Transverse colon (tissue), 4 donors: ENCODE measurements at regions not wholly inside any gene's neighbourhood (a gene's known extent, or its start where the extent isn't known, plus 50 kb on each side); places are given as distances from the start of the nearest gene placed in this dataset.

Experiments
- DNase-seq: peaks from one replicate; pipeline ENCODE4 v3.0.0-alpha.2; 2019
- H3K27ac ChIP-seq, 4 donors: fragments of 200-600 bp; sonication (generic); 2 replicates each; pipeline ENCODE4 v1.5.1; 2016 to 2018; ENCODE audit warnings: inconsistent platforms in 4 of 4
- H3K27me3 ChIP-seq: fragments of 200-600 bp; sonication (generic); 2 replicates; pipeline ENCODE4 v1.5.1; 2017; ENCODE audit warnings: inconsistent platforms
- H3K36me3 ChIP-seq, 4 donors: fragments of 200-600 bp; sonication (generic); 2 replicates each; pipeline ENCODE4 v1.5.1; 2017 to 2019; ENCODE audit warnings: inconsistent platforms in 4 of 4
- H3K4me1 ChIP-seq, 4 donors: fragments of 200-600 bp; sonication (generic); 2 replicates each; pipeline ENCODE4 v1.5.1; 2017 to 2020; ENCODE audit warnings: inconsistent platforms in 4 of 4
- H3K4me3 ChIP-seq, 4 donors: fragments of 200-600 bp; sonication (generic); 1 replicate in 1 of 4; 2 replicates in 3 of 4; pipeline versions ENCODE4 v1.5.1 to v1.6.1; 2017 to 2019; ENCODE audit warnings: inconsistent platforms in 4 of 4
- H3K9me3 ChIP-seq, 2 donors: fragments of 200-600 bp; sonication (generic); 2 replicates each; pipeline ENCODE4 v1.5.1; 2017 to 2019; ENCODE audit warnings: inconsistent platforms in 2 of 2
- CTCF ChIP-seq, 5 experiments: fragments of 200-600 bp in 3 of 5; fragments of 450-650 bp in 2 of 5; sonication (generic) in 3 of 5; IDR thresholded peaks; 1 replicate in 2 of 5; 2 replicates in 3 of 5; pipeline ENCODE4 v1.5.1; 2016 to 2017; ENCODE audit warnings: antibody characterized with exemption in 5 of 5, inconsistent platforms in 3 of 5, mild to moderate bottlenecking in 2 of 5, moderate library complexity in 1 of 5
- EP300 ChIP-seq: sonication (generic); formaldehyde crosslinking; IDR thresholded peaks from one replicate; pipeline ENCODE4 v1.6.1; 2017; ENCODE audit warnings: antibody characterized with exemption, low read depth
- POLR2A ChIP-seq: fragments of 450-650 bp; IDR thresholded peaks from one replicate; pipeline ENCODE4 v1.6.1; 2016; ENCODE audit warnings: antibody characterized with exemption, mild to moderate bottlenecking, moderate library complexity
- POLR2AphosphoS5 ChIP-seq, 3 donors: sonication (generic); formaldehyde crosslinking; IDR thresholded peaks; one replicate each; pipeline ENCODE4 v1.6.1; 2016; ENCODE audit warnings: antibody characterized with exemption in 3 of 3
- WGBS, 2 donors: methylation state at CpG; one replicate each; pipeline ENCODE4 v1.1.5; 2018; ENCODE audit warnings: low coverage in 1 of 2; 5-methylcytosine and 5-hydroxymethylcytosine counted together
- in situ Hi-C, 4 donors: fragments of 200-750 bp; cut with MboI; loops; one replicate each; pipeline versions ENCODE4 v1.15.0 to v1.15.1; 2017; ENCODE audit warnings: low sequenced_read_pairs in 3 of 4, low pct_ligation_motif_present in 1 of 4, low pct_unique_long_range_greater_than_20kb in 1 of 4
- intact Hi-C: fragments of 100-400 bp; cut with DNase I; formaldehyde crosslinking; loops from one replicate; pipeline ENCODE4 v1.15.1; 2023; ENCODE audit warnings: low total_unique reads

- H3K4me3 ChIP-seq = no peak overlapping the region
- no peaks in the 10 kb centered on the region for H3K27me3 ChIP-seq
- intact Hi-C loops = no loop called here
- H3K27ac ChIP-seq = no peak overlapping the region
- no peaks in the 10 kb centered on the region for H3K36me3 ChIP-seq
- no peak for TF ChIP-seq EP300
- no peak for TF ChIP-seq POLR2AphosphoS5 (IDR thresholded peaks at IDR 0.05)
- TF ChIP-seq POLR2A = no peak
- no peak for TF ChIP-seq CTCF (IDR thresholded peaks at IDR 0.05)
- H3K9me3 ChIP-seq = no peaks in the 10 kb centered on the region
- no peak for DNase-seq
- H3K4me1 ChIP-seq = peaks cover 0 to 8% (median 4%) of the 10 kb centered on the region in 4 donors
- WGBS, 2 donors = 80% methylated on average over 1 to 7 of the region's 7 CpGs
- in situ Hi-C loops = no loop called here
Measured at GRCh38 chr6:1068905-1069304, 243.0 kb upstream of the FOXQ1 start.

GRCh38 chr6:1068068-1068467 lies 243.8 kb upstream of the FOXQ1 start:
- TF ChIP-seq POLR2A (no peak), CTCF (IDR thresholded peaks at IDR 0.05) (no peak), EP300 (no peak), POLR2AphosphoS5 (IDR thresholded peaks at IDR 0.05) (no peak)
- Histone ChIP-seq H3K27me3 (no peaks in the 10 kb centered on the region), H3K36me3 (no peaks in the 10 kb centered on the region), H3K9me3 (no peaks in the 10 kb centered on the region), H3K27ac (no peak overlapping the region), H3K4me1 (peaks cover 0 to 8% (median 4%) of the 10 kb centered on the region in 4 donors), H3K4me3 (no peak overlapping the region)
- intact Hi-C loops = no loop called here
- DNase-seq = no peak
- in situ Hi-C loops = no loop called here
- 91 to 92% methylated on average over 7 of the region's 7 CpGs for WGBS, 2 donors

- intact Hi-C loops (no loop called here), in situ Hi-C loops (no loop called here)
- H3K4me3 ChIP-seq = no peak overlapping the region
- DNase-seq = no peak
- H3K36me3 ChIP-seq = no peaks in the 10 kb centered on the region
- H3K4me1 ChIP-seq = peaks cover 0 to 8% (median 4%) of the 10 kb centered on the region in 4 donors
- 73 to 100% methylated on average over 1 to 3 of the region's 3 CpGs for WGBS, 2 donors
- H3K27ac ChIP-seq = no peak overlapping the region
- no peaks in the 10 kb centered on the region for H3K9me3 ChIP-seq
- TF ChIP-seq CTCF (IDR thresholded peaks at IDR 0.05) (no peak), POLR2AphosphoS5 (IDR thresholded peaks at IDR 0.05) (no peak), POLR2A (no peak), EP300 (no peak)
- H3K27me3 ChIP-seq = no peaks in the 10 kb centered on the region
Measured at GRCh38 chr6:1067346-1067745, 244.6 kb upstream of the FOXQ1 start.

GRCh38 chr6:1066449-1067090 lies 245.3 kb upstream of the FOXQ1 start:
- Histone ChIP-seq H3K9me3 (no peaks in the 10 kb centered on the region), H3K36me3 (no peaks in the 10 kb centered on the region), H3K4me3 (no peak overlapping the region), H3K27me3 (no peaks in the 10 kb centered on the region), H3K4me1 (peaks cover 0 to 8% (median 4%) of the 10 kb centered on the region in 4 donors), H3K27ac (no peak overlapping the region)
- in situ Hi-C loops = no loop called here
- DNase-seq = no peak
- intact Hi-C loops = loop anchor here (1.0 kb wide), 1 partner anchor 22 kb away; no protein-coding TSS in a partner anchor
- WGBS, 2 donors = 46 to 68% methylated on average over 8 to 11 of the region's 11 CpGs
- no peak for TF ChIP-seq EP300
- TF ChIP-seq POLR2A = no peak
- TF ChIP-seq POLR2AphosphoS5 (IDR thresholded peaks at IDR 0.05) = no peak
- no peak for TF ChIP-seq CTCF (IDR thresholded peaks at IDR 0.05)
